ENCODE measurements at regions not wholly inside any gene's neighbourhood (a gene's known extent, or its start where the extent isn't known, plus 50 kb on each side); places are given as distances from the start of the nearest gene placed in this dataset.
"Not testable (repeated sequence)": the region's sequence is repeated elsewhere in the genome, so short reads cannot be mapped to it uniquely, and the experiment has no call there.

DNA sequence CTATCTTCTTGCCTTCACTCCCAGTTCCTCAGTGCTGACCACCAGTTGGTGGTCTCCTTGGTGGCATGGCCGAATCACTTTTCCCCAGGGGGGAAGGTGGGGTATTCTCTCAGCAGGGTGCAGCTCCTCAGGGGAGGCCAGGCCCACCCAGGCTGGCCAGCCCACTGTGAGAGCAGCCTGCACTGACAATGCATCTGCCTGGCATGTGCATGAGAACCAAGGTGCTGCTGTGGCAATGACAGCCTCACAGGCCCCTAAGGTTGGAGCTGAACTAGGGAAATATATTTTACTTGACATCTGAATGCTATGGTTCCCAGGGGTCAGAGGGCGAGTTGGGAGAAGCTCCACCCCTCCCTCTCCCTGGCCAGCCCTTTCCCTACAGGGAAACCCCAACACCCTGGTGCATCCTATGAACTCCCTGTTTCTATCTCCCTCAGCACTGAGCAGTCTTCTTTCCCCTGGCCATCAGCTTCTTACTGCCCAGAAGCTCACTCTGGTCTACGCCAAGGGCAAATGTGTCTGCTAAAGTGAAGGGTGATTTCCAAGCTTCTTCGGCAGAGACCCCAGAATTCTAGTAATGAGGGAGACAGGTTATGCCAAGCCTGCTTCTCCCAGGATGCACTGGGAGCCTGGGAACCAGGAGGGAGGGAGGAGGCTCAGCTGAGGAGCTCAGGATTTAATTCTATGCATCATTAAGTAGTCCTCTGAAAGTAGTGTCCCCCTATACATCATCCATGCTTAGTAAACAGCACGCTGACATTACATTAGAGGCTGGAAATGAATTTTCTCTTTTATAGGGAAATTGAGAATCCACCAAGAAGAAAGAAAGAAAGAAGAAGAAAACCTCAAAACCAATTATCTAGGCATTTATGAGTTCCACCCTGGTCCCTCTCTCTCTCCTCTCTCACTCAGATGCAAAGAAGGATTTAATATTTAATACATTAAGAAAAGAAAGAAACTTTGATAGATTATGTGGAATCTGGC lies 107.7 kb downstream of the TRIM43 start:
- TF ChIP-seq, protein P1, sequence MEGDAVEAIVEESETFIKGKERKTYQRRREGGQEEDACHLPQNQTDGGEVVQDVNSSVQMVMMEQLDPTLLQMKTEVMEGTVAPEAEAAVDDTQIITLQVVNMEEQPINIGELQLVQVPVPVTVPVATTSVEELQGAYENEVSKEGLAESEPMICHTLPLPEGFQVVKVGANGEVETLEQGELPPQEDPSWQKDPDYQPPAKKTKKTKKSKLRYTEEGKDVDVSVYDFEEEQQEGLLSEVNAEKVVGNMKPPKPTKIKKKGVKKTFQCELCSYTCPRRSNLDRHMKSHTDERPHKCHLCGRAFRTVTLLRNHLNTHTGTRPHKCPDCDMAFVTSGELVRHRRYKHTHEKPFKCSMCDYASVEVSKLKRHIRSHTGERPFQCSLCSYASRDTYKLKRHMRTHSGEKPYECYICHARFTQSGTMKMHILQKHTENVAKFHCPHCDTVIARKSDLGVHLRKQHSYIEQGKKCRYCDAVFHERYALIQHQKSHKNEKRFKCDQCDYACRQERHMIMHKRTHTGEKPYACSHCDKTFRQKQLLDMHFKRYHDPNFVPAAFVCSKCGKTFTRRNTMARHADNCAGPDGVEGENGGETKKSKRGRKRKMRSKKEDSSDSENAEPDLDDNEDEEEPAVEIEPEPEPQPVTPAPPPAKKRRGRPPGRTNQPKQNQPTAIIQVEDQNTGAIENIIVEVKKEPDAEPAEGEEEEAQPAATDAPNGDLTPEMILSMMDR (conservative IDR thresholded peaks at IDR 0.05; ENCODE audit: low read length): not testable (repeated sequence)
- not testable (repeated sequence) for TF ChIP-seq EZH2phosphoT487 (IDR thresholded peaks at IDR 0.05; ENCODE audit: borderline replicate concordance, low read depth, low read length)

All from OCI-LY7 (cell line).